ENCODE measurements at regions not wholly inside any gene's neighbourhood (a gene's known extent, or its start where the extent isn't known, plus 50 kb on each side); places are given as distances from the start of the nearest gene placed in this dataset.

DNA sequence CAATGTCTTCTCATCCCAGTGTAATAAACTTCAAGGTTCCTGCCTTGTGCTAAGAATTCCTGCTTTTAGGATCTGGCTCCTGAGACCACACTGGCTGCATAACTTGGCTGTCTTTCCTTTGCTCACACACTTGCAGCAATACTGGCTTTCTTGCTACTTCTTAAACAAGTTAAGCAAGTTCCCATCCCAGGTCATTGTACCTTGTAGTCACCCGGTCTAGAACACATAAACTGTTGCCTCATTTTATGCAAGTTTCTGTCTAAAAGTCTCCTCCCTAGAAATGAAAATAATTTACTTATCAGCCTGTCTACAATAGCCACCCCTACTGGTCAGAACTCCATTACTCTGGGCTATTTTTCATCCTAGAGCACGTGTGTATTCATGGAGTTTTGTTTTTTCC lies 887.9 kb upstream of the FAM98A start:
- no peaks in the 10 kb centered on the region for H3K9me2 ChIP-seq (replicated peaks; ENCODE audit: control insufficient read depth, low read length)
- no peak overlapping the region for H3K27ac ChIP-seq (ENCODE audit: low read depth, low read length)
- no peaks in the 10 kb centered on the region for H3K27me3 ChIP-seq (ENCODE audit: control insufficient read depth, low read length)
- H4K20me1 ChIP-seq (ENCODE audit: control insufficient read depth, insufficient read depth, low read depth, low read length) = no peaks in the 10 kb centered on the region
- no peaks in the 10 kb centered on the region for H3K4me1 ChIP-seq (ENCODE audit: control insufficient read depth, low read length)
- no peak overlapping the region for H3K4me3 ChIP-seq (ENCODE audit: low read length)
- no peaks in the 10 kb centered on the region for H3K36me3 ChIP-seq (ENCODE audit: control insufficient read depth, low read length)
- H3K9me3 ChIP-seq (ENCODE audit: control insufficient read depth, insufficient read depth, low read length) = no peaks in the 10 kb centered on the region
- no peaks in the 10 kb centered on the region for H3F3A ChIP-seq (ENCODE audit: control insufficient read depth, insufficient read depth)
- TF ChIP-seq, protein P1, sequence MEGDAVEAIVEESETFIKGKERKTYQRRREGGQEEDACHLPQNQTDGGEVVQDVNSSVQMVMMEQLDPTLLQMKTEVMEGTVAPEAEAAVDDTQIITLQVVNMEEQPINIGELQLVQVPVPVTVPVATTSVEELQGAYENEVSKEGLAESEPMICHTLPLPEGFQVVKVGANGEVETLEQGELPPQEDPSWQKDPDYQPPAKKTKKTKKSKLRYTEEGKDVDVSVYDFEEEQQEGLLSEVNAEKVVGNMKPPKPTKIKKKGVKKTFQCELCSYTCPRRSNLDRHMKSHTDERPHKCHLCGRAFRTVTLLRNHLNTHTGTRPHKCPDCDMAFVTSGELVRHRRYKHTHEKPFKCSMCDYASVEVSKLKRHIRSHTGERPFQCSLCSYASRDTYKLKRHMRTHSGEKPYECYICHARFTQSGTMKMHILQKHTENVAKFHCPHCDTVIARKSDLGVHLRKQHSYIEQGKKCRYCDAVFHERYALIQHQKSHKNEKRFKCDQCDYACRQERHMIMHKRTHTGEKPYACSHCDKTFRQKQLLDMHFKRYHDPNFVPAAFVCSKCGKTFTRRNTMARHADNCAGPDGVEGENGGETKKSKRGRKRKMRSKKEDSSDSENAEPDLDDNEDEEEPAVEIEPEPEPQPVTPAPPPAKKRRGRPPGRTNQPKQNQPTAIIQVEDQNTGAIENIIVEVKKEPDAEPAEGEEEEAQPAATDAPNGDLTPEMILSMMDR (IDR thresholded peaks at IDR 0.05; ENCODE audit: low read depth, low read length, poor library complexity, severe bottlenecking) = no peak
- TF ChIP-seq EZH2phosphoT487 (IDR thresholded peaks at IDR 0.05; ENCODE audit: borderline replicate concordance, low read length) = no peak
- no peak overlapping the region for H3K4me2 ChIP-seq (ENCODE audit: low read length)
- H3K79me2 ChIP-seq (ENCODE audit: control insufficient read depth, low read length) = no peaks in the 10 kb centered on the region

DNA sequence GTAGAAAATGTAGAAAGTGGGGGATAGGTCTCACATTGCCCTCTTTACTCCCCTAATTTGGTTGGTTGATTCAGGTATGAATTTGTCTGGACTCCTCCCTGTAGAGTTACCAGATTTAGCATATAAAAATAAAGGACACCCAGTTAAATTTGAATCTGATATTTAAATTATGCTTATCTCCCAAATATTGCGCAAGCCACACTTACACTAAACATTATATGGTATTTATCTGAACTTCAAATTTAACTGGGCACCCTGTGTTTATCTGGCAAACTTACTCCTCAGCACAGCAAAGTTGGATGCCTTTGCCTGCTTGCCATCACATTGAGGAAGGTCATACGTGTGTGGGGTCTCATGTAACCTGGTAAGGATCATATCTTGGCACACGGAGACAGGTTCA lies 882.4 kb upstream of the FAM98A start:
- Histone ChIP-seq H3K9me3 (ENCODE audit: control insufficient read depth, insufficient read depth, low read length) (no peaks in the 10 kb centered on the region), H3K36me3 (ENCODE audit: control insufficient read depth, low read length) (no peaks in the 10 kb centered on the region), H3K4me2 (ENCODE audit: low read length) (no peak overlapping the region), H3K4me1 (ENCODE audit: control insufficient read depth, low read length) (no peaks in the 10 kb centered on the region), H3K9me2 (replicated peaks; ENCODE audit: control insufficient read depth, low read length) (no peaks in the 10 kb centered on the region), H3K27ac (ENCODE audit: low read depth, low read length) (no peak overlapping the region), H3K79me2 (ENCODE audit: control insufficient read depth, low read length) (no peaks in the 10 kb centered on the region), H3F3A (ENCODE audit: control insufficient read depth, insufficient read depth) (no peaks in the 10 kb centered on the region), H3K4me3 (ENCODE audit: low read length) (no peak overlapping the region), H3K27me3 (ENCODE audit: control insufficient read depth, low read length) (no peaks in the 10 kb centered on the region), H4K20me1 (ENCODE audit: control insufficient read depth, insufficient read depth, low read depth, low read length) (no peaks in the 10 kb centered on the region)
- TF ChIP-seq, protein P1 (IDR thresholded peaks at IDR 0.05; ENCODE audit: low read depth, low read length, poor library complexity, severe bottlenecking) = no peak
- TF ChIP-seq EZH2phosphoT487 (IDR thresholded peaks at IDR 0.05; ENCODE audit: borderline replicate concordance, low read length) = no peak

DNA sequence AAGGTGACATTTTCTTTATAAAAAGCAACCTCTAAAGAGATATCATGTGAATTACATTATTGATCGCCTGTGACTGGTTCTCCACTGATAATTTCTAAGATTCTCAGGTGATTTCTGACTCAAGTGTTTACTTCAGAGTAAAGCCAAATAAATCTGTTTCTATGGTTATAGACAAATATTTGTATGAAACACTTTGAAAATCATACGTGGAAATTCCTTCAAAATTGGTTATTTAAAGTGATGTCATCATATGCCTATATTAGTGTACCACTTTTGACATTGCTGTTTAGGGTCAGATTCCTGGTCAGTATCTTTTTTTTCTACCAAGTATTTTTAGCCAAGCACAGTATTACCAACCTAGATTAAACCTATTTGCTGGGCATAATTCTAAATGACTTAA lies 881.3 kb upstream of the FAM98A start:
- Histone ChIP-seq H3K9me2 (replicated peaks; ENCODE audit: control insufficient read depth, low read length) (no peaks in the 10 kb centered on the region), H3K4me3 (ENCODE audit: low read length) (no peak overlapping the region), H3K4me1 (ENCODE audit: control insufficient read depth, low read length) (no peaks in the 10 kb centered on the region), H3F3A (ENCODE audit: control insufficient read depth, insufficient read depth) (no peaks in the 10 kb centered on the region), H3K4me2 (ENCODE audit: low read length) (no peak overlapping the region), H3K27ac (ENCODE audit: low read depth, low read length) (no peak overlapping the region), H3K36me3 (ENCODE audit: control insufficient read depth, low read length) (no peaks in the 10 kb centered on the region), H3K27me3 (ENCODE audit: control insufficient read depth, low read length) (no peaks in the 10 kb centered on the region), H3K9me3 (ENCODE audit: control insufficient read depth, insufficient read depth, low read length) (no peaks in the 10 kb centered on the region), H3K79me2 (ENCODE audit: control insufficient read depth, low read length) (no peaks in the 10 kb centered on the region), H4K20me1 (ENCODE audit: control insufficient read depth, insufficient read depth, low read depth, low read length) (no peaks in the 10 kb centered on the region)
- TF ChIP-seq, protein P1 (IDR thresholded peaks at IDR 0.05; ENCODE audit: low read depth, low read length, poor library complexity, severe bottlenecking) = no peak
- no peak for TF ChIP-seq EZH2phosphoT487 (IDR thresholded peaks at IDR 0.05; ENCODE audit: borderline replicate concordance, low read length)

DNA sequence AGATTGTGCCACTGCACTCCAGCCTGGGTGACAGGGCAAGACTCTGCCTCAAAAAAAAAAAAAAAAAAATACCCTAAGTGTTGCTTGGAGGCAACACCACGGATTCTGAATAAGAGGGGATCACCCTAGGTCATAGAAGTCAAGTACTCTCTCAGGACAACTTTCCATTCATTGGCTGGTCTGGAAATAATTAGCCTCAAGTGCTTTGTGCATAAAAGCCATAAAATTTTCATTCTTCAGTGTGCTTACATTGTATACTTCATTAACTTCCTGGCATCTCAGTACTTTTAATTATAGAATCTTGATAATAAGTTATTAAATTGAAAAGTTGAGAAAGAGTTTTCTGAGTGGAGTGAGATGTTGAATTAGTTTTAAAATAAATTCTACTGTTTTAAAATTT lies 876.1 kb upstream of the FAM98A start:
- Histone ChIP-seq H3F3A (ENCODE audit: control insufficient read depth, insufficient read depth) (no peaks in the 10 kb centered on the region), H3K4me3 (ENCODE audit: low read length) (no peak overlapping the region), H4K20me1 (ENCODE audit: control insufficient read depth, insufficient read depth, low read depth, low read length) (no peaks in the 10 kb centered on the region), H3K27me3 (ENCODE audit: control insufficient read depth, low read length) (no peaks in the 10 kb centered on the region), H3K27ac (ENCODE audit: low read depth, low read length) (no peak overlapping the region), H3K79me2 (ENCODE audit: control insufficient read depth, low read length) (no peaks in the 10 kb centered on the region), H3K4me1 (ENCODE audit: control insufficient read depth, low read length) (no peaks in the 10 kb centered on the region), H3K4me2 (ENCODE audit: low read length) (no peak overlapping the region), H3K9me3 (ENCODE audit: control insufficient read depth, insufficient read depth, low read length) (no peaks in the 10 kb centered on the region), H3K9me2 (replicated peaks; ENCODE audit: control insufficient read depth, low read length) (no peaks in the 10 kb centered on the region), H3K36me3 (ENCODE audit: control insufficient read depth, low read length) (no peaks in the 10 kb centered on the region)
- no peak for TF ChIP-seq EZH2phosphoT487 (IDR thresholded peaks at IDR 0.05; ENCODE audit: borderline replicate concordance, low read length)
- TF ChIP-seq, protein P1 (IDR thresholded peaks at IDR 0.05; ENCODE audit: low read depth, low read length, poor library complexity, severe bottlenecking) = no peak
